ENCODE measurements at regions not wholly inside any gene's neighbourhood (a gene's known extent, or its start where the extent isn't known, plus 50 kb on each side); places are given as distances from the start of the nearest gene placed in this dataset.

- TF ChIP-seq CTCF (IDR thresholded peaks at IDR 0.05; ENCODE audit: control extremely low read depth, extremely low read depth, low read depth, missing control alignments), result no peak
- POLR2A ChIA-PET, result no interaction called here
- CTCF ChIA-PET, result no interaction called here
- DNase-seq (ENCODE audit: extremely low spot score), result no peak
These were observed 167.6 kb upstream of the SALL3 start for GRCh38 chr18:78812067-78812466.

- no peak for DNase-seq (ENCODE audit: extremely low spot score)
- ChIA-PET CTCF (no interaction called here), POLR2A (no interaction called here)
- TF ChIP-seq CTCF (IDR thresholded peaks at IDR 0.05; ENCODE audit: control extremely low read depth, extremely low read depth, low read depth, missing control alignments), result no peak
These were observed 166.5 kb upstream of the SALL3 start for GRCh38 chr18:78813156-78813555.

GRCh38 chr18:78813936-78814710 lies 165.5 kb upstream of the SALL3 start:
- CTCF ChIA-PET, result no interaction called here

GRCh38 chr18:78814766-78815165 lies 164.9 kb upstream of the SALL3 start:
- POLR2A ChIA-PET, result no interaction called here
- no peak for TF ChIP-seq CTCF (IDR thresholded peaks at IDR 0.05; ENCODE audit: control extremely low read depth, extremely low read depth, low read depth, missing control alignments)
- DNase-seq (ENCODE audit: extremely low spot score), result no peak
- CTCF ChIA-PET, result no interaction called here

More at GRCh38 chr18:78813936-78814710, 165.5 kb upstream of the SALL3 start:
- no peak for TF ChIP-seq CTCF (IDR thresholded peaks at IDR 0.05; ENCODE audit: control extremely low read depth, extremely low read depth, low read depth, missing control alignments)
- DNase-seq (ENCODE audit: extremely low spot score), result no peak
- POLR2A ChIA-PET, result no interaction called here

- ChIA-PET POLR2A (no interaction called here), CTCF (no interaction called here)
- no peak for TF ChIP-seq CTCF (IDR thresholded peaks at IDR 0.05; ENCODE audit: control extremely low read depth, extremely low read depth, low read depth, missing control alignments)
- DNase-seq (ENCODE audit: extremely low spot score), result no peak
These were observed 163.5 kb upstream of the SALL3 start for GRCh38 chr18:78816114-78816513.

GRCh38 chr18:78816916-78817315 lies 162.7 kb upstream of the SALL3 start:
- ChIA-PET POLR2A (no interaction called here), CTCF (no interaction called here)
- no peak for TF ChIP-seq CTCF (IDR thresholded peaks at IDR 0.05; ENCODE audit: control extremely low read depth, extremely low read depth, low read depth, missing control alignments)
- DNase-seq (ENCODE audit: extremely low spot score), result no peak

All from GM10248 (cell line).